Gastrocnemius medialis (tissue), 4 donors: ENCODE measurements at regions not wholly inside any gene's neighbourhood (a gene's known extent, or its start where the extent isn't known, plus 50 kb on each side); places are given as distances from the start of the nearest gene placed in this dataset.

Experiments used
- ATAC-seq, 2 donors: fragments of 150-250 bp; one replicate each; pipeline ENCODE4 v1.9.1; 2016
- DNase-seq, 2 donors: peaks; one replicate each; pipeline ENCODE4 v3.0.0-alpha.2; 2019
- H3K27ac ChIP-seq, 4 donors: fragments of 200-600 bp; sonication (generic); 1 replicate in 1 of 4; 2 replicates in 3 of 4; pipeline ENCODE4 v1.5.1; 2016 to 2018; ENCODE audit warnings: mild to moderate bottlenecking in 2 of 4, moderate library complexity in 1 of 4
- H3K27me3 ChIP-seq, 3 donors: fragments of 200-600 bp; sonication (generic) in 2 of 3; 1 replicate in 1 of 3; 2 replicates in 2 of 3; pipeline versions ENCODE4 v1.5.1 to v1.6.0; 2016 to 2019; ENCODE audit warnings: mild to moderate bottlenecking in 1 of 3, moderate library complexity in 1 of 3
- H3K36me3 ChIP-seq, 2 donors: fragments of 200-600 bp; sonication (generic) in 1 of 2; one replicate each; pipeline ENCODE4 v1.5.1; 2017 to 2018
- H3K4me1 ChIP-seq, 2 donors: fragments of 200-600 bp; sonication (generic) in 1 of 2; one replicate each; pipeline ENCODE4 v1.5.1; 2016 to 2017; ENCODE audit warnings: mild to moderate bottlenecking in 2 of 2
- H3K4me3 ChIP-seq, 4 donors: fragments of 200-600 bp; sonication (generic) in 3 of 4; 1 replicate in 1 of 4; 2 replicates in 3 of 4; pipeline ENCODE4 v1.5.1; 2016 to 2019; ENCODE audit warnings: mild to moderate bottlenecking in 2 of 4
- H3K9me3 ChIP-seq, 3 donors: fragments of 200-600 bp; sonication (generic) in 2 of 3; 1 replicate in 1 of 3; 2 replicates in 2 of 3; pipeline ENCODE4 v1.5.1; 2016 to 2019
- POLR2A ChIP-seq, 2 donors: fragments of 450-650 bp; IDR thresholded peaks; one replicate each; pipeline ENCODE4 v1.6.1; 2017; ENCODE audit warnings: antibody characterized with exemption in 2 of 2, mild to moderate bottlenecking in 2 of 2, moderate library complexity in 2 of 2
- in situ Hi-C, 4 donors: fragments of 200-750 bp; cut with MboI; loops; one replicate each; pipeline versions ENCODE4 v1.15.0 to v1.8.0; 2017; ENCODE audit warnings: low sequenced_read_pairs in 4 of 4
- intact Hi-C: fragments of 100-400 bp; cut with DNase I; formaldehyde crosslinking; loops from one replicate; pipeline ENCODE4 v1.15.1; 2023; ENCODE audit warnings: low total_unique reads
- TF ChIP-seq, protein P1 (sequence below), 5 experiments: fragments of 450-650 bp in 3 of 5; fragments of 200-600 bp in 2 of 5; sonication (generic) in 2 of 5; IDR thresholded peaks in 4 of 5; conservative IDR thresholded peaks in 1 of 5; 1 replicate in 4 of 5; 2 replicates in 1 of 5; pipeline ENCODE4 v1.5.1; 2016 to 2019; ENCODE audit warnings: antibody characterized with exemption in 5 of 5, mild to moderate bottlenecking in 3 of 5, moderate library complexity in 3 of 5

DNA sequence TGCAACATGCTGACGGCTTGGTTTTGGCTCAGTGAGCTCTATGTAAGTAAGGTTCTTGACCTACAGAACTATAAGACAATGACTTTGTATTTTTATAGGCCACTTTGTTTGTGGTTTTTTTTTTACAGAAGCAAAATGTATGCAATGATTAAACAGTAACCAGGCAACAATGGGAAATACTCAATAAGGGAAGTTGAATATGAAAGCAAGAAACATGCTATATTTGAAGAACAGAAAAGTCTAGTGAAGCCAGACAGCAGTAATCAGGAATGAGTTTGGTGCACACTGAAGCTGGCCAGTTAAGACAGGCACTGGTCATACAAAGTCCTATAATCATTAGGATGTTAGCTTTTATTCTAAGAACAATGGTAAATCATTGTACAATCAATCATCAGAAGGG, 1926.8 kb downstream of the NCAM2 start:
- in situ Hi-C loops = no loop called here
- H3K4me1 ChIP-seq = no peaks in the 10 kb centered on the region

DNA sequence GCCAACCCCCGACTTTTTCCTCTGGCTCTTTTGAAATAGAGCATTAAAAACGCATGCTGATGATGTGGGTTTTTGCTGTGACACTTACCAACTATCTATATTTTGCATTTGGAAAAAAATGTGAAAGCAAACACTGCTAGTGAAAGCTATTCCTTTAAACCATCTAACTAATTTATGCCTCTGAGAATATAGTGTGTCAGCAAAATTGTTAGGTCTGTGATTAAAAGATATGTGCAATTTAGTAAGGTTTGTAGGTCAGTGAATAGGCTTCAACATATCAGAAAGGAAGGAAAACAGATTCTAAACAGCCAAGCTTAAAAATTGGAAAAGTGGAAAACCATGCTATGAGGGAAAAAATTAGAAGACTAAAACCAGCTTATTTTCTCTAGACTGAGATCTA, 1929.3 kb downstream of the NCAM2 start:
- Histone ChIP-seq H3K27ac (no peak overlapping the region), H3K9me3 (no peaks in the 10 kb centered on the region), H3K36me3 (no peaks in the 10 kb centered on the region), H3K27me3 (no peaks in the 10 kb centered on the region), H3K4me3 (no peak overlapping the region), H3K4me1 (no peaks in the 10 kb centered on the region)
- ATAC-seq (no peak), DNase-seq (no peak)
- intact Hi-C loops (no loop called here), in situ Hi-C loops (no loop called here)
- TF ChIP-seq POLR2A (IDR thresholded peaks at IDR 0.05) = no peak
- TF ChIP-seq, protein P1, sequence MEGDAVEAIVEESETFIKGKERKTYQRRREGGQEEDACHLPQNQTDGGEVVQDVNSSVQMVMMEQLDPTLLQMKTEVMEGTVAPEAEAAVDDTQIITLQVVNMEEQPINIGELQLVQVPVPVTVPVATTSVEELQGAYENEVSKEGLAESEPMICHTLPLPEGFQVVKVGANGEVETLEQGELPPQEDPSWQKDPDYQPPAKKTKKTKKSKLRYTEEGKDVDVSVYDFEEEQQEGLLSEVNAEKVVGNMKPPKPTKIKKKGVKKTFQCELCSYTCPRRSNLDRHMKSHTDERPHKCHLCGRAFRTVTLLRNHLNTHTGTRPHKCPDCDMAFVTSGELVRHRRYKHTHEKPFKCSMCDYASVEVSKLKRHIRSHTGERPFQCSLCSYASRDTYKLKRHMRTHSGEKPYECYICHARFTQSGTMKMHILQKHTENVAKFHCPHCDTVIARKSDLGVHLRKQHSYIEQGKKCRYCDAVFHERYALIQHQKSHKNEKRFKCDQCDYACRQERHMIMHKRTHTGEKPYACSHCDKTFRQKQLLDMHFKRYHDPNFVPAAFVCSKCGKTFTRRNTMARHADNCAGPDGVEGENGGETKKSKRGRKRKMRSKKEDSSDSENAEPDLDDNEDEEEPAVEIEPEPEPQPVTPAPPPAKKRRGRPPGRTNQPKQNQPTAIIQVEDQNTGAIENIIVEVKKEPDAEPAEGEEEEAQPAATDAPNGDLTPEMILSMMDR (IDR thresholded peaks at IDR 0.05 in 4 of 5, conservative IDR thresholded peaks at IDR 0.05 in 1 of 5) = no peak

More for the DNA sequence above, 1926.8 kb downstream of the NCAM2 start:
- no peak for TF ChIP-seq POLR2A (IDR thresholded peaks at IDR 0.05)
- intact Hi-C loops = no loop called here
- Histone ChIP-seq H3K4me3 (no peak overlapping the region), H3K36me3 (no peaks in the 10 kb centered on the region), H3K27ac (no peak overlapping the region), H3K9me3 (no peaks in the 10 kb centered on the region), H3K27me3 (no peaks in the 10 kb centered on the region)
- no peak for DNase-seq
- no peak for ATAC-seq

DNA sequence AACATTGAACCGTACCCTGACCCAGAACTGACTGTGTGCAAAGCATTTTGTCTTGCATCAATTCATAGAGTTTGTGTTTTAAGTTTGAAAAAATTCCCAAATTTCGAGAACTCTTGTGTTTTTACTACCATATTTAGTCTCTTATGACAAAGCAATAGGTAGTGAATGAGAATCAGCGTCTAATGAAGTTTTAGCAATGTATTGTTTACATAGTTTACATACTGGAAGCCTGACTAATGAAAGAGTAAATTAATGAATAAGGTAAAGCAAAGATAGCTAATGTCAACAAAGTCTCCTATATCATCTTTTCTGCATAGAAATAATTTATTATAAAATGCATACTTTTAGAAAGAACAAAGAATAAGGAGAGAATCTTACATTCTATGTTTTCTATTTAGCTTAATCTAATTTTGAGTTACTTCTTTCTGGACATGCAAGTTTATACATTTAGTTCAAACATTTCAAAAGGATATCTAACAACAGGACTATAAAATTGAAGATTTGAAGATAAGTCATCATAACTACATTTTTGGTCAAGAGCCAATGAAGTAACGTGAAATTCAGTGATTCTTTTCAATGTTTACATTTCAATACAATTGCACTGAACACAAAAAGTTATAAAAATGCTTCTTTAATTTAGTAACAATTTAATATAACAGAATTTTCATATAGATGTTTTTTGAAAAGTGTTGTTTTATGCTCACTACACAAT, 1943.7 kb downstream of the NCAM2 start:
- Histone ChIP-seq H3K36me3 (no peaks in the 10 kb centered on the region), H3K4me1 (no peaks in the 10 kb centered on the region), H3K9me3 (no peaks in the 10 kb centered on the region), H3K27ac (no peak overlapping the region), H3K4me3 (no peak overlapping the region), H3K27me3 (no peaks in the 10 kb centered on the region)
- TF ChIP-seq, protein P1 (IDR thresholded peaks at IDR 0.05 in 4 of 5, conservative IDR thresholded peaks at IDR 0.05 in 1 of 5) = no peak
- TF ChIP-seq POLR2A (IDR thresholded peaks at IDR 0.05) = no peak
- ATAC-seq = no peak
- intact Hi-C loops (no loop called here), in situ Hi-C loops (no loop called here)
- DNase-seq = no peak

DNA sequence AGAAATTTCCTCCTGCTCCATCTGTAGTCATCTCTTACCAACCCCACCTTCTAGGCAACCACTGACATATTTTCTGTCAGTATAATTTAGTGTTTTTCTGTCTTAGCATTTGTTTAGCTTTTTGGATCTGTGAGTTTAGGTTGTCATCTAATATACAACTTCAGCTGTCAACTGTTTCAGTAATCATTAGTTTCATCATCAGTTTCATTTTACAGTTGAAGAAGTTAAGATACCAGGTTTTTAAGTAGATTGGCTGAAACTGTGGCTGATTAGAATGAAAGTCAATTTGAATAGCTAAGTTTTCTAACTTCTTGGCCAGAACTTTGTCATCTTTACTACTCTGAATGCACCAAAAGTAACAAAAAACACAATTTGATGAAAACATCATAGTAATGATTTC, 1957.3 kb downstream of the NCAM2 start:
- no peaks in the 10 kb centered on the region for H3K4me1 ChIP-seq
- in situ Hi-C loops (no loop called here), intact Hi-C loops (no loop called here)
- no peak for DNase-seq
- H3K27ac ChIP-seq = no peak overlapping the region
- H3K9me3 ChIP-seq = no peaks in the 10 kb centered on the region
- no peaks in the 10 kb centered on the region for H3K36me3 ChIP-seq
- H3K4me3 ChIP-seq = no peak overlapping the region
- TF ChIP-seq, protein P1 (IDR thresholded peaks at IDR 0.05 in 4 of 5, conservative IDR thresholded peaks at IDR 0.05 in 1 of 5) = no peak
- no peak for TF ChIP-seq POLR2A (IDR thresholded peaks at IDR 0.05)
- H3K27me3 ChIP-seq = no peaks in the 10 kb centered on the region
- no peak for ATAC-seq

DNA sequence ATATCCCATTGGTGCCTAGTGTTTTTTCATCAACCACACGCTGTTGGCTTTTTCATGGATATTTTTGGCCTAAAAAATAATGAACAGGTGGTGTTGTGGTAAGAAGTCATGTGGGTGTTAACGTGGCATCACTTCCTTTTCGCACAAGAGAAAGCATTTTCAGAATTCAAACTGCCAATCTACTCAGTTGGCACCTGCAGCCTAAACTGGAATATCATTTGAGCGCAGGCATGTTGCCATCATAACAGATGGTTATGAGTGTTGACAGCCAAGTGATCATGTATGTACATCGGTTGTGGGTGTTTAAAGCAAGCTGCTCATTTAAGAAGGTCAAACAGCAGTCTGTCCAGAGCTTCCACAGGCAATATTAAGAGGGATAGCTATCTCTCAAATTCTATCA, 1963.0 kb downstream of the NCAM2 start:
- H3K27ac ChIP-seq = no peak overlapping the region
- no peaks in the 10 kb centered on the region for H3K27me3 ChIP-seq
- H3K4me3 ChIP-seq = no peak overlapping the region
- TF ChIP-seq POLR2A (IDR thresholded peaks at IDR 0.05) = no peak
- TF ChIP-seq, protein P1 (IDR thresholded peaks at IDR 0.05 in 4 of 5, conservative IDR thresholded peaks at IDR 0.05 in 1 of 5) = no peak
- no peak for DNase-seq
- intact Hi-C loops = no loop called here
- no peaks in the 10 kb centered on the region for H3K36me3 ChIP-seq
- H3K9me3 ChIP-seq = no peaks in the 10 kb centered on the region
- ATAC-seq = no peak
- H3K4me1 ChIP-seq = no peaks in the 10 kb centered on the region
- in situ Hi-C loops = no loop called here
